BJ (cell line): ENCODE measurements at regions not wholly inside any gene's neighbourhood (a gene's known extent, or its start where the extent isn't known, plus 50 kb on each side); places are given as distances from the start of the nearest gene placed in this dataset.

ENCODE experiments used
- CTCF ChIA-PET: fragments of 350-600 bp; formaldehyde crosslinking; extraction: SDS; loops from one replicate; lab custom pipeline; 2021; ENCODE audit warnings: antibody characterized with exemption, inconsistent platforms; lab: Yijun Ruan, JAX
- POLR2A ChIA-PET: fragments of 300-600 bp; sonication (Branson Sonifier 250); formaldehyde crosslinking; extraction: SDS; loops from one replicate; lab custom pipeline; 2021; ENCODE audit warnings: antibody characterized with exemption; lab: Charles Lee
- DNase-seq: peaks from one replicate; pipeline ENCODE4 v3.0.0-alpha.2; 2011; ENCODE audit warnings: low read depth
- H3K27me3 ChIP-seq: 2 replicates; pipeline ENCODE4 v1.6.0; 2011; ENCODE audit warnings: low read length; ENCODE audit not compliant: control insufficient read depth, insufficient read depth
- H3K36me3 ChIP-seq: 2 replicates; pipeline ENCODE4 v1.5.1; 2011; ENCODE audit warnings: low read length; ENCODE audit not compliant: control insufficient read depth, insufficient read depth
- H3K4me3 ChIP-seq: 2 replicates; pipeline ENCODE4 v1.5.1; 2011; ENCODE audit warnings: low read depth, mild to moderate bottlenecking, control low read depth, low read length
- TF ChIP-seq, protein P1 (sequence below): IDR thresholded peaks from 2 replicates; pipeline ENCODE4 v1.5.1; 2011; ENCODE audit warnings: low read depth, mild to moderate bottlenecking, control low read depth, inconsistent platforms, low read length, moderate library complexity; ENCODE audit not compliant: insufficient read depth

DNA sequence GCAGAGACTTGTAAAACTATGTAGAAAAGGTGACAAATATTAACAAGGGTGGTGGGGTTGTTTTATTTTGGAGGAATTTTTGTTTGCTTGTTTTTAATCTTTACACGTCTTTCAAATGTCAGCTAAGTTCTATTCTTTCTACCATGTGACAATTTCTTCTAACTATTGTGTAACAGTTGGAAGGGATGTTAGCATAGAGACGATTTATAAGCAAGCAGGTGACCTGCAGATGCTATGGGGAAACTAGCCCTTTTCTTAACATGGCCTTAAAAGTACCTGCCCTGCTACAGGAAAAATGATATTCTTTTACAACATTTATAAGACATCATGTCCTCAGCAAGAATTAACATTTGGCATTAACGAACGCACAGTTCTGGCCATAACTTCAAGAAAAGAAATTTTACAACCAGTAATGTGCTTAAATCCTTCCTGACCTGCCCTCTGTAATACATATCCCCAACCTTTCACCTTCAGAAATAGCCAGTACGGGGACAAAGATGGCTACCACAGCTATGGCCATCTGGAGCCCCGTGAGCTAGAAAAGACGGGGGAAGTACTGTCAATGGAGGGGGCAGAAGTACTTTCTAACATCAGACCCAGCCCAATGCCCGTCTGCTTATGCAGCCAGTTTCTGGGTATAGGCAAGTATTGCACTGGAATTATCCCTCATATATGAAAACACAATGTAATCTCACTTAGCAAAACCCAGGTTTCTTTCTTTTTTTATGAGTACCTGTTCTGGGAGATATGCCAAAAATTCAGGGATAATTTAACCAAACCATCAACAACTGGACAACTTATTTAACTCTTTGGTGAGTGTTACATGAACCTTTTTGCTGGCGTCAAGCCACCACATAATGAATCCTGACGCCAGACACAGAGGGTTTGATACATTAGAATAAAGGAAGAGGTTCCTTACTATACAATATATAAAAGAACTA, 67.7 kb upstream of the NR2F2 start:
- DNase-seq = no peak

DNA sequence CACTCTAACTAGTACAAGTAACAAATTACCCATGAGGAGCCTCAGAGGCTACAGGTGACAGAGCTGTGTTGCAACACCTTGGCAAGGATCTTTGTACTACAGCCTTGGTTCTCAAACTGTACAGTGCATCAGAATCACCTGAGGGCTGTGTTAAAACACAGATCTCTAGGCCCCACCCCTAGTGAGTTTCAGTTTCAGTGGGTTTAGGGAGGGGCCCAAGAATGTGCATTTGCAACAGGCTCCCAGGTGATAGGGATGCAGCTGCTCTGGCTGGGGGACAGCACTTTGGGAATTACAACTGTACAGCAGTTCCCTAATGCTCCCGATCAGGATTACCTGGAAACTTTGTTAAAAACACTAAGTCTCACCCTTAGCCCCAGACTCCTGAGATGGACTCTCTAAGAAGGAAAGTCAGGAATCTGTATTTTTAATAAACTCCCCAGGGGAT, 66.1 kb upstream of the NR2F2 start:
- POLR2A ChIA-PET = interaction anchor here (0.6 kb wide), 1 partner anchor 454 kb away, joined by 3 read pairs; no protein-coding TSS in a partner anchor
- DNase-seq = no peak
- CTCF ChIA-PET = no interaction called here
- Histone ChIP-seq H3K36me3 (no peaks in the 10 kb centered on the region), H3K4me3 (no peak overlapping the region), H3K27me3 (no peaks in the 10 kb centered on the region)
- TF ChIP-seq, protein P1, sequence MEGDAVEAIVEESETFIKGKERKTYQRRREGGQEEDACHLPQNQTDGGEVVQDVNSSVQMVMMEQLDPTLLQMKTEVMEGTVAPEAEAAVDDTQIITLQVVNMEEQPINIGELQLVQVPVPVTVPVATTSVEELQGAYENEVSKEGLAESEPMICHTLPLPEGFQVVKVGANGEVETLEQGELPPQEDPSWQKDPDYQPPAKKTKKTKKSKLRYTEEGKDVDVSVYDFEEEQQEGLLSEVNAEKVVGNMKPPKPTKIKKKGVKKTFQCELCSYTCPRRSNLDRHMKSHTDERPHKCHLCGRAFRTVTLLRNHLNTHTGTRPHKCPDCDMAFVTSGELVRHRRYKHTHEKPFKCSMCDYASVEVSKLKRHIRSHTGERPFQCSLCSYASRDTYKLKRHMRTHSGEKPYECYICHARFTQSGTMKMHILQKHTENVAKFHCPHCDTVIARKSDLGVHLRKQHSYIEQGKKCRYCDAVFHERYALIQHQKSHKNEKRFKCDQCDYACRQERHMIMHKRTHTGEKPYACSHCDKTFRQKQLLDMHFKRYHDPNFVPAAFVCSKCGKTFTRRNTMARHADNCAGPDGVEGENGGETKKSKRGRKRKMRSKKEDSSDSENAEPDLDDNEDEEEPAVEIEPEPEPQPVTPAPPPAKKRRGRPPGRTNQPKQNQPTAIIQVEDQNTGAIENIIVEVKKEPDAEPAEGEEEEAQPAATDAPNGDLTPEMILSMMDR = no peak

More for the DNA sequence above, 67.7 kb upstream of the NR2F2 start:
- ChIA-PET POLR2A (interaction anchor here (1.2 kb wide), 1 partner anchor 64 kb away, joined by 5 read pairs; no protein-coding TSS in a partner anchor), CTCF (interaction anchor here (1.2 kb wide), 2 partner anchors 64 to 67 kb away, joined by 3 to 4 read pairs; partner anchors contain the start of gene NR2F2)
- TF ChIP-seq, protein P1 = no peak
- H3K27me3 ChIP-seq = no peaks in the 10 kb centered on the region
- no peaks in the 10 kb centered on the region for H3K36me3 ChIP-seq
- H3K4me3 ChIP-seq = no peak overlapping the region

DNA sequence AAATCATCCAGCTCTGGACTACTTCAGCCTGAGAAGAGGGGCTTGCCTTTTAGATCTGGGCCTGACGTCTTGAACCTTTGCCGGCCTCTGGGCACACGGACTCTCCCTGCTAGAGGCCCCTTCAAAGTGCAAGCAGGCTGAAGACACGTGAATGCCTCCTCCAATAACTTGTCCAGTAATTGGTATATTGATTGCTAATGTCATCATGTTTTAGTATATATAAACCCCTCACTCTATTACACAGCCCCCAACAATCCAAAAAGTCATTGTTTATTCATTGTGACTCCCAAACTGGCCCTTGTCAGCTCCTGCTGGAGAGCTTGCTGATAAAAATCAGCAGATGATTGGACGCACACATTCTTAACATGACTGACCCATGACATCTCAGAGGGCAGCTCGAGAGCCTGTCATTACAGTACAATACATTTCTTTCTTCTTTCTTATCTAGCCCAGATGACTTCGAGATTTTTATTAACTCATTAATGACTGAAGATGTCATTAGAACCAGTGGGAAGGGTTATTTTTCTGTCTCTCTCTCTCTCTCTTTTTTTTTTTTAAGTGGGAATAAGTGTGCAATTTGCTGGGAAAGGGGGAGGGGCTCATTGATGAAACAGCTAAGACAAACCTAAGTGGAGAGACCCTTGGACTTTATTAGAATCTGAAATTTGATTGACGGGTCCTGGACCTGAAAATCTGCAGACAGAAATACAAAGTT, 65.5 kb upstream of the NR2F2 start:
- CTCF ChIA-PET = interaction anchor here (0.7 kb wide), 1 partner anchor 21 kb away, joined by 3 read pairs; no protein-coding TSS in a partner anchor
- TF ChIP-seq, protein P1 = no peak
- no peaks in the 10 kb centered on the region for H3K27me3 ChIP-seq

DNA sequence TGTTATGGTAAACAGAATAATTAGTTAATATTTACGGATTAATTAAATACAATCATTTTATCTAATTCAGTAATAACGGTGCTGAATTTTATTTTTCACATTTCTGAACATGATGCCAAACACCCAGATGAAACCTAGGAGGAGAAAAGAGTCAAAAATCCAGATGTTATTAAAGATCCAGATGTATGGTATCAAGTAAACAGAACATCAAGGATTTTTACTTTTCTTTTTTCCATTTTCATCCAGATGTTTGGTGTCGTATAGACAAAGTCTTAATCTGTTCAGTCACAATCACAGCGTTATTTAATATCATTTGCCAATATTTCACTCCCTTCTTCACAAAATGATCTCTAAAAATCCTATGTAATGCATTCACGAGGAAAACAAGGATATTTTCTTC, 64.0 kb upstream of the NR2F2 start:
- no peak overlapping the region for H3K4me3 ChIP-seq
- no peaks in the 10 kb centered on the region for H3K27me3 ChIP-seq
- H3K36me3 ChIP-seq = 0 out of 2 replicates have a peak, but pooled peaks cover 1% of the 10 kb centered on the region
- POLR2A ChIA-PET = no interaction called here
- TF ChIP-seq, protein P1 = no peak
- CTCF ChIA-PET = no interaction called here
- no peak for DNase-seq

More for the DNA sequence above, 65.5 kb upstream of the NR2F2 start:
- no peak for DNase-seq
- POLR2A ChIA-PET = interaction anchor here (0.6 kb wide), 1 partner anchor 165 kb away, joined by 10 read pairs; no protein-coding TSS in a partner anchor
- Histone ChIP-seq H3K36me3 (no peaks in the 10 kb centered on the region), H3K4me3 (no peak overlapping the region)
